ENCODE measurements at regions not wholly inside any gene's neighbourhood (a gene's known extent, or its start where the extent isn't known, plus 50 kb on each side); places are given as distances from the start of the nearest gene placed in this dataset.

DNA sequence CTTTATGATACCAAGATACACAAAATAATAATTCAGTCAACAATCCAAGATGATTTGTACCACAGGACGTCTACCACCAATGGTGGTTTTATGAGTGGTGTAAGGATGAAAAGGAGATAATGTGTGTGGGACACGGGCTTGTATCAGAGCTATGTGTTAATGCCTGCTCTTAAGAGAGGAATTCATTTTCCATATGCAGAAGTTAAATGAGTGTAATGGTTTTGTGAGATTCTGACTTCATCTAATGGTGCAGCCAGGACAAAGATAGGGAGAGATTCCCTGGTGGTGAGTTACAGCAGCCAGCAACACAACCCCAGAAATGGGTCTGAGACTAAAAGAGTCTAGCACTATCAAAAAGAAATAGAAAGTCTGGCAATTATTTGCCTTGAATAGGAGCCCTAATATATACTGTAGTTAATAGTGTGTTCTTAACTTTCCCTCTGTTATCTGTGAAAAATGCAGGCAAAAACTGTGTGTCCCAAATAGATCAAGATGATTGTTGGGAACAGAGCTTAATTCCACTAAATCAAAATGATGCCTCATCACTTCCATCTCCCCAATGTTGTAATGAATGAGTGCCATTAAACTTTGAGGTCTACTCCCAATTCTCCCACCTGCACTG is 455.0 kb upstream of the TCF4 start:
- CTCF ChIA-PET (ENCODE audit: partially characterized antibody), result no interaction called here
- H3K9ac ChIP-seq (replicated peaks in 1 of 4; ENCODE audit: extremely low read depth in 1 of 4, low read depth in 3 of 4, low read length in 3 of 4), result no peak overlapping the region
- no peaks in the 10 kb centered on the region for H3K9me3 ChIP-seq (ENCODE audit: insufficient read depth in 2 of 2, low read depth in 1 of 2, low read length in 1 of 2)
- TF ChIP-seq BCL11A (IDR thresholded peaks at IDR 0.05; ENCODE audit: low read depth in 2 of 2, low read length in 2 of 2) (no peak), SAP30 (IDR thresholded peaks at IDR 0.05; ENCODE audit: insufficient read depth, insufficient replicate concordance, low read length) (no peak), RBBP5 (IDR thresholded peaks at IDR 0.05; ENCODE audit: borderline replicate concordance, low read depth, low read length) (no peak), CHD1 (IDR thresholded peaks at IDR 0.05; ENCODE audit: low read depth, low read length) (no peak), ASH2L (IDR thresholded peaks at IDR 0.05; ENCODE audit: low read length) (no peak), MAFK (IDR thresholded peaks at IDR 0.05; ENCODE audit: low read depth, low read length) (no peak), EGR1 (IDR thresholded peaks at IDR 0.05; ENCODE audit: borderline replicate concordance, low read depth, low read length) (no peak), CBX5 (IDR thresholded peaks at IDR 0.05; ENCODE audit: low read depth, low read length) (no peak), TBP (IDR thresholded peaks at IDR 0.05; ENCODE audit: low read depth, low read length) (no peak), PHF8 (conservative IDR thresholded peaks at IDR 0.05; ENCODE audit: low read depth, low read length) (no peak), SIRT6 (IDR thresholded peaks at IDR 0.05; ENCODE audit: low read length) (no peak), BACH1 (IDR thresholded peaks at IDR 0.05; ENCODE audit: low read length) (no peak), CREB1 (IDR thresholded peaks at IDR 0.05) (no peak), NRF1 (IDR thresholded peaks at IDR 0.05; ENCODE audit: low read depth, low read length) (no peak)
- TF ChIP-seq, protein P1, sequence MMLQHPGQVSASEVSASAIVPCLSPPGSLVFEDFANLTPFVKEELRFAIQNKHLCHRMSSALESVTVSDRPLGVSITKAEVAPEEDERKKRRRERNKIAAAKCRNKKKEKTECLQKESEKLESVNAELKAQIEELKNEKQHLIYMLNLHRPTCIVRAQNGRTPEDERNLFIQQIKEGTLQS (IDR thresholded peaks at IDR 0.05; ENCODE audit: insufficient read depth, low read depth, low read length), result no peak

More for the DNA sequence above, 455.0 kb upstream of the TCF4 start:
- no peak overlapping the region for H2BK12ac ChIP-seq (ENCODE audit: low read depth, low read length)
- H2BK5ac ChIP-seq (ENCODE audit: low read depth, low read length), result no peak overlapping the region
- no peak overlapping the region for H3K18ac ChIP-seq (ENCODE audit: extremely low read depth, low read length)
- POLR2A ChIA-PET (ENCODE audit: partially characterized antibody), result no interaction called here
- no peaks in the 10 kb centered on the region for H3K23me2 ChIP-seq (ENCODE audit: low read depth, low read length)
- no peak overlapping the region for H3K4ac ChIP-seq (replicated peaks; ENCODE audit: insufficient read length, low read depth, low read length)
- H2AK5ac ChIP-seq (ENCODE audit: low read depth, low read length), result no peak overlapping the region
- H2BK15ac ChIP-seq (ENCODE audit: low read length), result no peak overlapping the region
- DNase-seq (ENCODE audit: low read depth in 1 of 2, low spot score in 2 of 2), result no peak
- peaks cover 0 to 2% (median 0%) of the 10 kb centered on the region in 4 experiments; a peak in 2 of 7 replicates for H3K4me1 ChIP-seq (replicated peaks in 1 of 4; ENCODE audit: control insufficient read depth in 3 of 4, insufficient read depth in 4 of 4, low read length in 3 of 4)
- no peak overlapping the region for H2AFZ ChIP-seq (ENCODE audit: low read length)
- no peak overlapping the region for H3K4me3 ChIP-seq (ENCODE audit: extremely low read depth in 1 of 4, insufficient read depth in 2 of 4, low read depth in 3 of 4, low read length in 4 of 4)
- no peaks in the 10 kb centered on the region for H3K79me1 ChIP-seq (ENCODE audit: low read depth, low read length)
- no peak overlapping the region for H3K4me2 ChIP-seq (ENCODE audit: insufficient read depth in 1 of 2, low read depth in 2 of 2, low read length in 2 of 2)
- H4K8ac ChIP-seq (ENCODE audit: extremely low read depth, insufficient read depth, low read length), result no peak overlapping the region
- WGBS, 2 experiments (ENCODE audit: extremely low coverage in 1 of 2, insufficient coverage in 1 of 2, insufficient read length in 1 of 2, insufficient replicate concordance in 2 of 2, low coverage in 1 of 2, low lambda C conversion rate in 2 of 2, missing lambda C conversion rate in 1 of 2), result 91% methylated on average over 2 of the region's 2 CpGs; no CpG with 5 or more reads in 1 of the 2 experiments
- no peak for FAIRE-seq
- no peak overlapping the region for H4K91ac ChIP-seq (replicated peaks; ENCODE audit: insufficient read length, low read length)
- H4K20me1 ChIP-seq (replicated peaks in 1 of 2; ENCODE audit: control insufficient read depth in 1 of 2, insufficient read depth in 2 of 2, low read length in 2 of 2), result no peaks in the 10 kb centered on the region
- H3K79me2 ChIP-seq (ENCODE audit: control insufficient read depth in 1 of 2, insufficient read depth in 2 of 2, low read length in 2 of 2), result no peaks in the 10 kb centered on the region
- H2BK20ac ChIP-seq (ENCODE audit: low read length), result no peak overlapping the region
- H3K23ac ChIP-seq (ENCODE audit: insufficient read length), result no peak overlapping the region
- H3K36me3 ChIP-seq (ENCODE audit: control insufficient read depth in 2 of 4, insufficient read depth in 4 of 4, low read length in 3 of 4), result no peaks in the 10 kb centered on the region
- no peak overlapping the region for H4K5ac ChIP-seq (ENCODE audit: insufficient read length, low read depth, low read length)
- no peaks in the 10 kb centered on the region for H3K27me3 ChIP-seq (replicated peaks in 1 of 4; ENCODE audit: control insufficient read depth in 3 of 4, extremely low read depth in 1 of 4, insufficient read depth in 3 of 4, low read length in 3 of 4)
- no peak overlapping the region for H3K14ac ChIP-seq (ENCODE audit: insufficient read length)
- H3K56ac ChIP-seq (replicated peaks; ENCODE audit: insufficient read length, low read depth, low read length), result no peak overlapping the region
- no peak overlapping the region for H3K27ac ChIP-seq (ENCODE audit: low read depth, low read length)
- no peak overlapping the region for H2BK120ac ChIP-seq (replicated peaks; ENCODE audit: low read depth, low read length)

Measured in H1 (cell line).